ENCODE measurements at regions not wholly inside any gene's neighbourhood (a gene's known extent, or its start where the extent isn't known, plus 50 kb on each side); places are given as distances from the start of the nearest gene placed in this dataset.
"Not testable (repeated sequence)": the region's sequence is repeated elsewhere in the genome, so short reads cannot be mapped to it uniquely, and the experiment has no call there.

DNA sequence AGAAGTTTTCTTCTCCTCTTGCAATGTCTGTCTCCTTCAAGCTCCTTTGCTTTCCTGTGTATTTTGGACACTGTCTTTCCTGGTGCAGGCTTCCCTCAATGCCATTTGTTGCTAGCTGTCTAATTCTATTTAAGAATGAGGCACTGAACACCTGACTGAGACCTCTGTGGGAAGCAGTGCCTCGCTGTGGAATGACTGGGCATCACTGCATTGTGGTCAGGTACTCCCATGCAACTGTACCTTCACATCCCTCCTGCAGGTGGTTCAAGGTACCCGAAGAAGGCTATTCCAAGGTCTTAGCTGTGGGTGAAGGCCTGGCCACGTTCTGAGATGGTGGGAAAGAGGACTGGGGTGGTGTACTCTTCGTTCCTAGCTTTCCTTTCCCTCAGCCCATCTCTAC lies 152.8 kb upstream of the CTAGE1 start:
- no peak for DNase-seq

DNA sequence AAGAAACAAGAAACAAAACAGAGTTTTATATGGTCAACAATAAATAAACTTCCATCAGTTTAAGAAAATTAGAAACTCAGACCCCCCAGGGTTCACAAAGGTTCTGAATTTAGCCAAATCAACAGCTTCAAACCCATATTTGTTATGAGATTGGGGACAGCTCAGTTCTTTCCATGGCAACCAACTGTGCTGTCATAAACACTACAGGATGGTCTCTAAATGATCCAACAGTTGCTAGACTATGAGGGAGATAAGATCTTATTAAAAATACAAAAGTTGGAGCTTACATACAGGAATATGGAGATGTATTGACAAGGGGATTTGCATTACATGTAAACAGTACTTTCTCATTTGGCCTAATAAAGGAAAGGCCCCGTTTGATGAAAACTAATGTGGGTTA lies 154.6 kb upstream of the CTAGE1 start:
- no peak for DNase-seq

GRCh38 chr18:22579271-22579670 lies 161.6 kb upstream of the CTAGE1 start:
- DNase-seq, result no peak

DNA sequence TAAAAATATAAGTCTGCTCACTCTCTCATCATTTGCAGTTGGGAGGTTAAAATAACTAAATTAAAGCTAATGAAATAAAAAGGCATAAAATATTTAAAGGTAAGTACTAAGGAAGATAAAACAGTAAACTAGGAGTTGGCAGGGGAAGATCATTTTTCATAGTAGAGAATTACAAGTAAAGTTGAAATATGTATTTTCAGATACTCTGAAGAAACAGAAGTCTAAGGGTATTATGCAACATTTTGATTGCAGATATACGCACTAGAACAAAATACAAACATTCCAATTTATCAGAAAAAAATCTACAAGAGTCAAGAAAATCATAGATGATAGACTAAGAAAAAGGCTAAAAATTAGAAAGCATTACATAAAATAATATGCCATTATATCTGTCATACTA lies 167.6 kb upstream of the CTAGE1 start:
- DNase-seq, result no peak

GRCh38 chr18:22585821-22586220 lies 168.1 kb upstream of the CTAGE1 start:
- DNase-seq, result no peak

GRCh38 chr18:22591222-22591621 lies 173.5 kb upstream of the CTAGE1 start:
- no peak for DNase-seq

- no peak for DNase-seq
Observed at GRCh38 chr18:22594155-22594690, 176.5 kb upstream of the CTAGE1 start.

GRCh38 chr18:22601481-22601880 lies 183.8 kb upstream of the CTAGE1 start:
- no peak for DNase-seq

GRCh38 chr18:22602456-22602855 lies 184.7 kb upstream of the CTAGE1 start:
- not testable (repeated sequence) for DNase-seq

DNA sequence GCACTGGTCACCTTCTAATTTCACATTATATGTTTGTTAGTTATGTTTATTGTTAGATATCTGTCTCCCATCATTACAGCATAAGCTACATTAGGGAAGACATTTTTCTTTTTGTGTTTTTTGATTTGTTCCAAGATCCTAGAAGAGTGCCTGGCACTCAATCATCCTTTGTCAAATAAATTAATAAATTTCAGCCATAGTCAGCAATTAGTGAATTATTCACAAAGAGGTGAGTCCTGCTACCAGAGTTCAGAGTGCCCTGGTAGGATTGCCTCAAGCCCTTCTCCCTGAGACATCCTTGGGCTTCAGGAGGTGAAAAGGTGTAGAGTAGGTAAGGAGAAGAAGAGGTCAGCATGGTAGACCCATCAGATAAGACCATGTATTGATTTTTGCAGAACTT lies 186.2 kb upstream of the CTAGE1 start:
- DNase-seq, result no peak

DNA sequence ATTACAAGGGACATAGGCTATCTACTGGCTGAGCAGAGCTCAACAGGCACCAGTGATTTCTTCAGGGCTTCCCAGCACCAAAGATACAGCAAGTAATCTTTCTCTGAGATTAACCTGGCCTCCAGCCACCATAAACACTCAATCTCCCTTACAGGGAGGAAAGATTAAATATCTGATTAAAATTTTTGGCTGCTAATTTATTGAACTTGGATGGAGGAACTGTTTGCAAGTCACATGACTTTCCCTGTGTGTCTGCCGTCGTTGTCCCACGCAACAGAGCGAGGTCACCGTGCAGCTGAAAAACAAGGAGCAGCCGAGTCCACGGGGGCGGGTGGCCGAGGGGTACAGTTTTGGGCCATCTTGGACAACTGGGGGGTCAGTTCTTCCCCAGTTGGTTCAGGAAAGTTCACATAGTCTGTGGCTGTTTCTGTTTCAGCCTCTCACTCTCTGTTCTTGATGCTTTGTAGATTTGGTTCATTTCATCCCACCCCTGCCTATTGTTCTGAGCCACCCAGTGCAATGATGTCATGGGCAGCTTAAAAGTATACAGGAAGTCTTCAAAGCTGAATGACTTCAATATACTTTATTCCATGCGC lies 186.8 kb upstream of the CTAGE1 start:
- DNase-seq, result no peak

GRCh38 chr18:22604986-22605421 lies 187.3 kb upstream of the CTAGE1 start:
- no peak for DNase-seq

DNA sequence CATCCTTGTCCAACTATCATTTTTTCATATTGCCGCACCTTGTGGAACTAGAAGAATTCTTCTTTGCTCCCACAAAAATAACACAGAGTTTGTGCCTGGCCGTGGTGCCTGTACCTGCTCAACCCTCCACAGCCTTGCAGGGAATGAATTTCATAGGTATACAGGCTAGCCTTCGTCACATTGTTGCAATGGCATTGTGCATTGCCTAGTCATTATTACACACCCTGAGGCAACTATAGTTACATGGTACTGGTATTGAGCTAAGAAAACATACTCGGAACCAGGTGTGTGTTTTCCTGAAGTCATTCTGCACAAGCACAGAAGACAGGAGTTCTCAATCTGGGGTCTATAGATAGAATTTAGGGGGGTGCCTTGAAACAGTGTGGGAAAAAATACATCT lies 188.0 kb upstream of the CTAGE1 start:
- DNase-seq, result no peak

GRCh38 chr18:22606563-22607283 lies 189.0 kb upstream of the CTAGE1 start:
- DNase-seq, result no peak

DNA sequence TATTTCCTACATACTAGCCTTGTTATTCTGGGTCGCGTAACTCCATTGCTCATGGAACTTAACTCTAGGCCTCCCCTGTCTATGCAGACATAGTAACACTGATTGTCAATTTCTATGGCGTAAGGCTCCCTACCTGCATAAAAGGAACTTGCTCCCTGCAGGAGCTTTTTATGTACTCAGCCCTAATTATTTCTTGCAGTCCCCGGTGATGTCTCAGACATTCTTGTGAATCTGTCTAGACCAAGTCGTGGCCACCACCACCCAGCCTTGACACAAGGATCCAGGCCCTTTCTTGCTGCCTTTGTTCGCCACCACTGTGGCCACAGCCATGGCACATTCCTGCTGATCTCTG lies 189.5 kb upstream of the CTAGE1 start:
- DNase-seq, result no peak

GRCh38 chr18:22608847-22609246 lies 191.1 kb upstream of the CTAGE1 start:
- DNase-seq, result no peak

GRCh38 chr18:22609642-22610041 lies 191.9 kb upstream of the CTAGE1 start:
- DNase-seq, result no peak

GRCh38 chr18:22613058-22613690 lies 195.5 kb upstream of the CTAGE1 start:
- no peak for DNase-seq

DNA sequence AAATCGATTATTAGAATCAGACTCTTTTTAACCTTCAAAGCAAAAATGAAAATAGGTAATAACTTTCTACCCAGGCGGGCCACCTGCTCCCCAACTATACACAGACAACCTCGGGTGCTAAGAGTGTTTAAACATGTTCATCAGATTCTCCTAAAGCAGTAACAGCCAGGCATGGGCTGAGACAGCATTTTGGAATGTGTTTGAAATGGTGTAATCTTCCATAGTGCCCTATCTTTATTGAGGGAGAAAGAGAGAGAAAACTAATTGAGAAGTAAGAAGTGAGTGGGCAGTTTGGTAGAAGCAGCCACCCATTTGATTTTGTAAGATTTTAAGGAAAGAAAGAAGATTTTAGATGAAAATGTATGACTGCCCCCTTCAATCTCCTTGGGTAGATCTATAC lies 196.1 kb upstream of the CTAGE1 start:
- DNase-seq, result no peak

GRCh38 chr18:22623513-22623912 lies 205.8 kb upstream of the CTAGE1 start:
- DNase-seq, result no peak

- no peak for DNase-seq
Observed at GRCh38 chr18:22624176-22624575, 206.5 kb upstream of the CTAGE1 start.

GRCh38 chr18:22625406-22625805 lies 207.7 kb upstream of the CTAGE1 start:
- no peak for DNase-seq

- no peak for DNase-seq
Observed at GRCh38 chr18:22626771-22627170, 209.1 kb upstream of the CTAGE1 start.

DNA sequence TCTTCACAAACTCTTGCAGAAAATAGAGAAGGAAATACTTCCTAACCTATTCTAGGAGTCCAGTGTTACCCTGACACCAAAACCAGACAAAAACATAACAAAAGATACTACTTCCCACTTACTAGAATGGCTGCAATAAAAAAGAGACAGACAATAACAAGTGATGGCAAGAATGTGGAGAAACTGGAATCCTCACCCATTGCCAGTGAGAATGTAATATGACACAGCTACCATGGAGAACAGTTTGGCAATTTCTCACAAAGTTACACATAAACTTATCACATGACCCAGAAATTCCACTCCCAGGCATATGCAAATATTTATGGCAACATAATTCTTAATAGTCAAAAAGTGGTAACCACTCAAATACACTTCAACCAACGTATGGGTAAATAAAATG lies 209.8 kb upstream of the CTAGE1 start:
- DNase-seq, result no peak

Measured in SHP77 treated with DMSO at 0.1 percent for 48 hours (cell line).